ENCODE measurements at regions not wholly inside any gene's neighbourhood (a gene's known extent, or its start where the extent isn't known, plus 50 kb on each side); places are given as distances from the start of the nearest gene placed in this dataset.

DNA sequence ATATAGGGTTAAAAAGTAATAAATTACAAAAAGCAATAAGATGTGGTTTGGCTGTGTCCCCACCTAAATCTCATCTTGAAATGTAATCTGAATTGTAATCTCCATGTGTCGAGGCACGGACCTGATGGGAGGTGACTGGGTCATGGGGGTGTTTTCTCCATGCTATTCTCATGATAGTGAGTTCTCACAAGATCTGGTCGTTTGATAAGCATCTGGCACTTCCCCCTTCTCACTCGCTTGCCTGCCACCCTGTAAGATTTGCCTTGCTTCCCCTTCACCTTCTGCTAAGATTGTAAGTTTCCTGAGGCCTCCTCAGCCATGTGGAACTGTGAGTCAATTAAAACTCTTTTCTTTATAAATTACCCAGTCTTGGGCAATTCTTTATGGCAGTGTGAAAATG is 577.4 kb downstream of the TBC1D4 start:
- DNase-seq, result no peak
- no peak for TF ChIP-seq POLR2A (IDR thresholded peaks at IDR 0.05)
- TF ChIP-seq CTCF (IDR thresholded peaks at IDR 0.05), result no peak
- intact Hi-C loops (cut with DNase I), result no loop called here
- Histone ChIP-seq H3K4me1 (no peaks in the 10 kb centered on the region), H3K36me3 (no peaks in the 10 kb centered on the region), H3K27ac (no peak overlapping the region), H3K27me3 (no peaks in the 10 kb centered on the region), H3K9me3 (no peaks in the 10 kb centered on the region), H3K4me3 (replicated peaks in 1 of 3) (no peak overlapping the region)
- WGBS, 2 donors, result 66 to 69% methylated on average over 4 of the region's 4 CpGs

DNA sequence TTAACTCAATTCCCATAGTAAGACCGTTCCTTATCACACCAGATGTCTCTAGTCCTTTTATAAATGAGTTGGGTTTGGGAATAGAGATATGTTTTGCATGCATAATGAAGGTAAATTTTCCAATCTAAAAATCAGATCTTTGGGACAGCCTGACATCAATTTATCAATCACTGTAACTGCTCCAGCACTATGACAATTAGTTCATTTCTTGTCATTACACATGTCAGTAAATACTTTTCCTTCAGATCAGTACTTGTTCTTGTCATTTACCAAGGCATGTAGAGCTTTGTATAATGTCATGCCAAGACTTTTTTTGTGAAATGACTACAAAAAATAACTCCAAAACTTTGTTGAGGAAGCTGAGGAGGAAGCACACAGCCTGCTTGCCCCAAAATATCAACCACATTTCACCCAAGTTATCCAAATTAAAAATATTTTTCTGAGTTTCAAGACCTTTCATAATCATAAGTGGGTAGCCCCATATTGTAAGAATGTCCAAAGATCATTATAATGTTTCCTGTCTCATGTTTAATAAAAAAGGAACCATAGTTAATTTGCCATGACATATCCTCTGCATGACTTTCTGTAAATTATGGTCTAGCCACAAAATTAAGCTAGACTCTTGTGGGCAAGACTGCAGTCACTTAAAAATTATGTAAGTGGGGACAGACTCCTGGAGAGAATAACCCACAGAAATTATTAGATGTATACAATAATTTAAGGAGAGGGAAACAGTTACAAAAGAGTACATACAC is 586.8 kb downstream of the TBC1D4 start:
- no peak overlapping the region for H3K4me3 ChIP-seq (replicated peaks in 1 of 3)

DNA sequence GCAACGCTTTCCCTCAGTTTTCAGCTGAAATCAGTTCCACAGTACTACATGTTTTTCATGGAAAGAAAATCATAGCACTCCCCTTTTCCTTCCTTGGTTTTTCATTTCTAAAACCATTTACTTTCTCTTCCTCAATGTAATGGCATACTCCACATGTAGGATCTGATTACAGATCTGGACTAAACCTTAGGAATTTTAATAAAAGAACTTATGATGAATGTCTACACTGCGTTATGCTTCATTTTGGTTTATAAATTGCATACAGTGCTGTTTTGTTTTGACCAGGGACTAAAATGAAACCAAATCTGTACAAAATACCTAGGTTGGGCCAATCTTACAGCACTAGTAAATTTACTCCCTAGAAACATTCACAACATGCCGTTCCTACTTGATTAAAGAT is 589.9 kb downstream of the TBC1D4 start:
- intact Hi-C loops (cut with DNase I), result no loop called here
- no peak overlapping the region for H3K4me3 ChIP-seq (replicated peaks in 1 of 3)
- TF ChIP-seq CTCF (IDR thresholded peaks at IDR 0.05), result no peak
- no peak for TF ChIP-seq POLR2A (IDR thresholded peaks at IDR 0.05)

More for the DNA sequence above, 586.8 kb downstream of the TBC1D4 start:
- no peak for TF ChIP-seq POLR2A (IDR thresholded peaks at IDR 0.05)
- TF ChIP-seq CTCF (IDR thresholded peaks at IDR 0.05), result no peak
- no peaks in the 10 kb centered on the region for H3K36me3 ChIP-seq
- H3K4me1 ChIP-seq, result no peaks in the 10 kb centered on the region
- 75 to 78% methylated on average over 1 of the region's 1 CpG for WGBS, 2 donors
- no peaks in the 10 kb centered on the region for H3K9me3 ChIP-seq
- H3K27me3 ChIP-seq, result no peaks in the 10 kb centered on the region
- intact Hi-C loops (cut with DNase I), result no loop called here
- no peak overlapping the region for H3K27ac ChIP-seq
- no peak for DNase-seq

DNA sequence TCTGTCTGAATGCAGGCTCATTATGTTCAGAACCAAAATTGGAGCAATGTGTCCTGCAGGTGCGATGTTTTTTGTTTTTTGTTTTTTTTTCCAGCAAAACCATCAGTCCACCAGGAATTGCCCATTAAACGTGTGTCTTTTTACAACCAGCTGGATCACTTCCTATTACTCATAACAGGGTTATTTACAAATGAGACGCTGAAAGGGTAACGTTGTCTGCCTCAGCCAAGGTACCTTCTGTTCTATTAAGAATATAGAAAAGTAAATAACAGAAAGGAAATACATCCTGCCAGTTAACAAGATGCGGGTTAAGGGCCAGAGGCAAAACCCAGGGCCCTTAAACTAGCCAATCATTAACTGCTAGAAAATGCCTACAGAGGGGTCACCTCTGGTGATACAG is 590.4 kb downstream of the TBC1D4 start:
- Histone ChIP-seq H3K27ac (no peak overlapping the region), H3K27me3 (no peaks in the 10 kb centered on the region), H3K36me3 (no peaks in the 10 kb centered on the region), H3K4me3 (replicated peaks in 1 of 3) (no peak overlapping the region), H3K9me3 (no peaks in the 10 kb centered on the region), H3K4me1 (no peaks in the 10 kb centered on the region)
- TF ChIP-seq POLR2A (IDR thresholded peaks at IDR 0.05) (no peak), CTCF (IDR thresholded peaks at IDR 0.05) (no peak)
- no peak for DNase-seq
- intact Hi-C loops (cut with DNase I), result no loop called here
- WGBS, 2 donors, result 64 to 68% methylated on average over 5 of the region's 5 CpGs

More for the DNA sequence above, 589.9 kb downstream of the TBC1D4 start:
- Histone ChIP-seq H3K36me3 (no peaks in the 10 kb centered on the region), H3K27ac (no peak overlapping the region), H3K4me1 (no peaks in the 10 kb centered on the region), H3K9me3 (no peaks in the 10 kb centered on the region), H3K27me3 (no peaks in the 10 kb centered on the region)
- no peak for DNase-seq
- 71 to 72% methylated on average over 3 of the region's 3 CpGs for WGBS, 2 donors

DNA sequence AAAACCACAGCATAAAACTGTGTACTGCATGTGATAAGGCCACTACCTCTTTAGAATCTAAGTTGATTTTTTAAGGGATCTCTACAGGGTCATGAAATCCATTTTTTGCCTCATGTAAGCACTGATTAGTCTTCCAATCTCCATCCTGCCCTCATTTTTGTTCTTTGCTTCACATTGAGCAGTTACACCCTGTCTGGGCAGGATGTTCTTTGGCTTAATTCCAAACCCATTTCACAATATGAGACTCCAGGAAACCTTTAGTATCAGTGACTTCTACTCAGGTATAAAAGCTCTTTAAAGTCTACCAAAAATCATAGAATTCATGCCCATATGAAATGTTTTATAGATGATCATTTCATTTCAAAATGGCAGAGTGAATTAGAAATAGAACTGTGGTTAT is 592.6 kb downstream of the TBC1D4 start:
- no peak for TF ChIP-seq POLR2A (IDR thresholded peaks at IDR 0.05)
- no peak for TF ChIP-seq CTCF (IDR thresholded peaks at IDR 0.05)

More for the DNA sequence above, 592.6 kb downstream of the TBC1D4 start:
- Histone ChIP-seq H3K27ac (no peak overlapping the region), H3K36me3 (no peaks in the 10 kb centered on the region), H3K4me3 (replicated peaks in 1 of 3) (no peak overlapping the region), H3K4me1 (no peaks in the 10 kb centered on the region), H3K27me3 (no peaks in the 10 kb centered on the region), H3K9me3 (no peaks in the 10 kb centered on the region)
- DNase-seq, result no peak
- intact Hi-C loops (cut with DNase I), result no loop called here
